ENCODE measurements at regions not wholly inside any gene's neighbourhood (a gene's known extent, or its start where the extent isn't known, plus 50 kb on each side); places are given as distances from the start of the nearest gene placed in this dataset.
"Not testable (repeated sequence)": the region's sequence is repeated elsewhere in the genome, so short reads cannot be mapped to it uniquely, and the experiment has no call there.

GRCh38 chr14:22177870-22178269 is 411.2 kb downstream of the DAD1 start:
- Histone ChIP-seq H3K4me1 (peaks cover 0 to 28% (median 9%) of the 10 kb centered on the region in 9 donors), H3K4me3 (no peak overlapping the region), H3K9me3 (no peaks in the 10 kb centered on the region), H3K27me3 (peaks cover 0 to 4% (median 0%) of the 10 kb centered on the region in 7 donors), H3K27ac (no peak overlapping the region), H3K36me3 (no peaks in the 10 kb centered on the region)
- peak in 2 of 8 donors; percentile 18 to 26 for ATAC-seq
- DNase-seq: no peak
- intact Hi-C loops (cut with DNase I): no loop called here
- TF ChIP-seq CTCF (IDR thresholded peaks at IDR 0.05): no peak
- WGBS, 2 donors: 41 to 54% methylated on average over 4 of the region's 4 CpGs

GRCh38 chr14:22176957-22177356 is 412.1 kb downstream of the DAD1 start:
- H3K4me1 ChIP-seq: peaks cover 0 to 28% (median 9%) of the 10 kb centered on the region in 9 donors
- no peak for ATAC-seq
- intact Hi-C loops (cut with DNase I): no loop called here
- DNase-seq: no peak
- H3K27ac ChIP-seq: no peak overlapping the region
- H3K4me3 ChIP-seq: no peak overlapping the region
- no peak for TF ChIP-seq CTCF (IDR thresholded peaks at IDR 0.05)
- WGBS, 2 donors: 64 to 75% methylated on average over 1 of the region's 1 CpG
- H3K36me3 ChIP-seq: no peaks in the 10 kb centered on the region
- no peaks in the 10 kb centered on the region for H3K27me3 ChIP-seq
- no peaks in the 10 kb centered on the region for H3K9me3 ChIP-seq

- H3K27ac ChIP-seq; DNase-seq; H3K27me3 ChIP-seq; H3K9me3 ChIP-seq; ATAC-seq; H3K36me3 ChIP-seq; intact Hi-C loops (cut with DNase I); H3K4me3 ChIP-seq: not testable (repeated sequence)
- peaks cover 0 to 28% (median 9%) of the 10 kb centered on the region in 9 donors for H3K4me1 ChIP-seq
- 94 to 97% methylated on average over 1 of the region's 1 CpG for WGBS, 2 donors
These were observed 413.8 kb downstream of the DAD1 start for GRCh38 chr14:22175278-22175558.

GRCh38 chr14:22174412-22175277 is 414.4 kb downstream of the DAD1 start:
- Histone ChIP-seq H3K36me3 (no peaks in the 10 kb centered on the region), H3K4me1 (peaks cover 0 to 28% (median 9%) of the 10 kb centered on the region in 9 donors), H3K27me3 (no peaks in the 10 kb centered on the region), H3K27ac (no peak overlapping the region), H3K4me3 (no peak overlapping the region), H3K9me3 (no peaks in the 10 kb centered on the region)
- 75 to 78% methylated on average over 8 of the region's 8 CpGs for WGBS, 2 donors
- no peak for TF ChIP-seq CTCF (IDR thresholded peaks at IDR 0.05)
- ATAC-seq (no peak), DNase-seq (no peak)
- intact Hi-C loops (cut with DNase I): no loop called here
